HEK293 (cell line): ENCODE measurements at regions not wholly inside any gene's neighbourhood (a gene's known extent, or its start where the extent isn't known, plus 50 kb on each side); places are given as distances from the start of the nearest gene placed in this dataset.

ENCODE experiments used
- CTCF ChIA-PET: fragments of 350-600 bp; formaldehyde crosslinking; extraction: SDS; loops from one replicate; lab custom pipeline; 2021; ENCODE audit warnings: antibody characterized with exemption; lab: Yijun Ruan, JAX
- POLR2A ChIA-PET: fragments of 300-600 bp; formaldehyde crosslinking; extraction: SDS; loops from one replicate; lab custom pipeline; 2020; ENCODE audit warnings: antibody characterized with exemption, inconsistent platforms; lab: Yijun Ruan, JAX
- H3K27ac ChIP-seq: fragments of 200-500 bp; sonication (Bioruptor generic); 2 replicates; pipeline ENCODE4 v1.5.1; 2014; ENCODE audit warnings: low read depth, low read length, control low read depth, inconsistent platforms; ENCODE audit errors: extremely low read depth
- H3K36me3 ChIP-seq, 2 experiments: fragments of 200-500 bp in 1 of 2; sonication (Bioruptor generic) in 1 of 2; 1 replicate in 1 of 2; 2 replicates in 1 of 2; pipeline ENCODE4 v1.5.1; 2014 to 2017; ENCODE audit warnings: inconsistent platforms in 2 of 2, low read length in 2 of 2; ENCODE audit not compliant: control insufficient read depth in 2 of 2, insufficient read depth in 1 of 2
- H3K4me1 ChIP-seq: fragments of 200-500 bp; sonication (Bioruptor generic); 2 replicates; pipeline ENCODE4 v1.5.1; 2014; ENCODE audit warnings: mild to moderate bottlenecking, low read length, inconsistent platforms; ENCODE audit not compliant: control insufficient read depth, insufficient read depth
- H3K4me3 ChIP-seq: 2 replicates; pipeline ENCODE4 v1.5.1; 2011; ENCODE audit warnings: low read depth, mild to moderate bottlenecking, control low read depth, low read length, moderate library complexity
- H3K9me3 ChIP-seq: fragments of 200-500 bp; sonication (Bioruptor generic); 2 replicates; pipeline ENCODE4 v1.5.1; 2014; ENCODE audit warnings: low read depth, low read length, inconsistent platforms; ENCODE audit not compliant: control insufficient read depth, insufficient read depth
- AEBP2 ChIP-seq: fragments of 450-650 bp; formaldehyde crosslinking; IDR thresholded peaks from 2 replicates; pipeline ENCODE4 v1.5.1; 2016; ENCODE audit warnings: missing biosample characterization, missing genetic modification characterization, borderline replicate concordance
- GLI4 ChIP-seq: fragments of 450-650 bp; formaldehyde crosslinking; IDR thresholded peaks from 2 replicates; pipeline ENCODE4 v1.5.1; 2016; ENCODE audit warnings: missing biosample characterization, missing genetic modification characterization
- HIC1 ChIP-seq: fragments of 450-650 bp; formaldehyde crosslinking; IDR thresholded peaks from 2 replicates; pipeline ENCODE4 v1.5.1; 2016; ENCODE audit warnings: missing biosample characterization, missing genetic modification characterization
- HOXC10 ChIP-seq: sonication (generic); formaldehyde crosslinking; IDR thresholded peaks from 2 replicates; pipeline ENCODE4 v1.8.1; 2023; ENCODE audit warnings: mild to moderate bottlenecking, missing genetic modification reagents
- KLF1 ChIP-seq: fragments of 450-650 bp; formaldehyde crosslinking; IDR thresholded peaks from 2 replicates; pipeline ENCODE4 v1.5.1; 2016; ENCODE audit warnings: missing biosample characterization, missing genetic modification characterization
- OSR2 ChIP-seq: fragments of 450-650 bp; formaldehyde crosslinking; IDR thresholded peaks from 2 replicates; pipeline ENCODE4 v1.5.1; 2016; ENCODE audit warnings: missing biosample characterization, missing genetic modification characterization
- SCRT2 ChIP-seq: fragments of 450-650 bp; formaldehyde crosslinking; IDR thresholded peaks from 2 replicates; pipeline ENCODE4 v1.5.1; 2016; ENCODE audit warnings: missing biosample characterization, missing genetic modification characterization
- TRIM28 ChIP-seq: IDR thresholded peaks from 2 replicates; pipeline ENCODE4 v1.6.1; 2011; ENCODE audit warnings: low read length, control low read depth, borderline replicate concordance
- YY1 ChIP-seq: fragments of 450-650 bp; formaldehyde crosslinking; IDR thresholded peaks from 2 replicates; pipeline ENCODE4 v1.5.1; 2018; ENCODE audit warnings: missing biosample characterization, missing genetic modification characterization
- ZBTB20 ChIP-seq: fragments of 450-650 bp; formaldehyde crosslinking; IDR thresholded peaks from 2 replicates; pipeline ENCODE4 v1.5.1; 2016; ENCODE audit warnings: missing biosample characterization, missing genetic modification characterization
- ZBTB21 ChIP-seq: fragments of 450-650 bp; formaldehyde crosslinking; IDR thresholded peaks from 2 replicates; pipeline ENCODE4 v1.5.1; 2017; ENCODE audit warnings: missing biosample characterization, missing genetic modification characterization
- ZEB2 ChIP-seq: fragments of 450-650 bp; formaldehyde crosslinking; IDR thresholded peaks from 2 replicates; pipeline ENCODE4 v1.5.1; 2016; ENCODE audit warnings: missing biosample characterization, missing genetic modification characterization
- ZFP3 ChIP-seq: fragments of 450-650 bp; formaldehyde crosslinking; IDR thresholded peaks from 2 replicates; pipeline ENCODE4 v1.5.1; 2016; ENCODE audit warnings: low read depth, missing biosample characterization, missing genetic modification characterization
- ZNF132 ChIP-seq: fragments of 450-650 bp; formaldehyde crosslinking; IDR thresholded peaks from 2 replicates; pipeline ENCODE4 v1.5.1; 2017; ENCODE audit warnings: missing biosample characterization, missing genetic modification characterization, borderline replicate concordance
- ZNF211 ChIP-seq: fragments of 450-650 bp; formaldehyde crosslinking; IDR thresholded peaks from 2 replicates; pipeline ENCODE4 v1.5.1; 2016; ENCODE audit warnings: low read depth, missing biosample characterization, missing genetic modification characterization
- ZNF311 ChIP-seq: fragments of 450-650 bp; formaldehyde crosslinking; IDR thresholded peaks from 2 replicates; pipeline ENCODE4 v1.5.1; 2017; ENCODE audit warnings: missing biosample characterization, missing genetic modification characterization, borderline replicate concordance
- ZNF510 ChIP-seq: fragments of 450-650 bp; formaldehyde crosslinking; IDR thresholded peaks from 2 replicates; pipeline ENCODE4 v1.5.1; 2018; ENCODE audit warnings: mild to moderate bottlenecking, missing genetic modification characterization, missing biosample characterization; ENCODE audit not compliant: insufficient replicate concordance
- ZNF518A ChIP-seq: fragments of 450-650 bp; formaldehyde crosslinking; conservative IDR thresholded peaks from 2 replicates; pipeline ENCODE4 v1.5.1; 2016; ENCODE audit warnings: low read depth, missing biosample characterization, missing genetic modification characterization
- ZNF561 ChIP-seq: fragments of 450-650 bp; IDR thresholded peaks from 2 replicates; pipeline ENCODE4 v1.5.1; 2018; ENCODE audit warnings: missing biosample characterization, missing genetic modification characterization, borderline replicate concordance
- ZNF658 ChIP-seq: fragments of 450-650 bp; formaldehyde crosslinking; IDR thresholded peaks from 2 replicates; pipeline ENCODE4; 2016; ENCODE audit warnings: missing biosample characterization, missing genetic modification characterization
- ZNF830 ChIP-seq: fragments of 450-650 bp; IDR thresholded peaks from 2 replicates; pipeline ENCODE4 v1.5.0; 2018; ENCODE audit warnings: missing biosample characterization, missing genetic modification characterization, low read depth, mild to moderate bottlenecking, moderate library complexity
- ZXDB ChIP-seq: fragments of 450-650 bp; formaldehyde crosslinking; IDR thresholded peaks from 2 replicates; pipeline ENCODE4 v1.5.1; 2016; ENCODE audit warnings: missing biosample characterization, missing genetic modification characterization
- TF ChIP-seq, protein P1 (sequence below): fragments of 450-650 bp; formaldehyde crosslinking; IDR thresholded peaks from 2 replicates; pipeline ENCODE4 v1.5.1; 2016; ENCODE audit warnings: missing biosample characterization, missing genetic modification characterization
- TF ChIP-seq, protein P2 (sequence below): fragments of 450-650 bp; formaldehyde crosslinking; IDR thresholded peaks from 2 replicates; pipeline ENCODE4 v1.5.1; 2016; ENCODE audit warnings: missing biosample characterization, missing genetic modification characterization
- TF ChIP-seq, protein P3 (sequence below): fragments of 450-650 bp; formaldehyde crosslinking; IDR thresholded peaks from 2 replicates; pipeline ENCODE4 v1.5.1; 2016; ENCODE audit warnings: missing biosample characterization, missing genetic modification characterization

GRCh38 chr4:22910200-22910599, 217.5 kb downstream of the GBA3 start (continued):
- TF ChIP-seq KLF1 (tag by site-specific recombination) (no peak), ZNF132 (tag by site-specific recombination) (no peak), ZXDB (tag by site-specific recombination) (no peak), ZNF211 (no peak), ZNF518A (no peak), ZNF561 (tag by site-specific recombination) (no peak)
- TF ChIP-seq, protein P1, sequence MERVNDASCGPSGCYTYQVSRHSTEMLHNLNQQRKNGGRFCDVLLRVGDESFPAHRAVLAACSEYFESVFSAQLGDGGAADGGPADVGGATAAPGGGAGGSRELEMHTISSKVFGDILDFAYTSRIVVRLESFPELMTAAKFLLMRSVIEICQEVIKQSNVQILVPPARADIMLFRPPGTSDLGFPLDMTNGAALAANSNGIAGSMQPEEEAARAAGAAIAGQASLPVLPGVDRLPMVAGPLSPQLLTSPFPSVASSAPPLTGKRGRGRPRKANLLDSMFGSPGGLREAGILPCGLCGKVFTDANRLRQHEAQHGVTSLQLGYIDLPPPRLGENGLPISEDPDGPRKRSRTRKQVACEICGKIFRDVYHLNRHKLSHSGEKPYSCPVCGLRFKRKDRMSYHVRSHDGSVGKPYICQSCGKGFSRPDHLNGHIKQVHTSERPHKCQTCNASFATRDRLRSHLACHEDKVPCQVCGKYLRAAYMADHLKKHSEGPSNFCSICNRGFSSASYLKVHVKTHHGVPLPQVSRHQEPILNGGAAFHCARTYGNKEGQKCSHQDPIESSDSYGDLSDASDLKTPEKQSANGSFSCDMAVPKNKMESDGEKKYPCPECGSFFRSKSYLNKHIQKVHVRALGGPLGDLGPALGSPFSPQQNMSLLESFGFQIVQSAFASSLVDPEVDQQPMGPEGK (tag by site-specific recombination): no peak
- TF ChIP-seq, protein P2, sequence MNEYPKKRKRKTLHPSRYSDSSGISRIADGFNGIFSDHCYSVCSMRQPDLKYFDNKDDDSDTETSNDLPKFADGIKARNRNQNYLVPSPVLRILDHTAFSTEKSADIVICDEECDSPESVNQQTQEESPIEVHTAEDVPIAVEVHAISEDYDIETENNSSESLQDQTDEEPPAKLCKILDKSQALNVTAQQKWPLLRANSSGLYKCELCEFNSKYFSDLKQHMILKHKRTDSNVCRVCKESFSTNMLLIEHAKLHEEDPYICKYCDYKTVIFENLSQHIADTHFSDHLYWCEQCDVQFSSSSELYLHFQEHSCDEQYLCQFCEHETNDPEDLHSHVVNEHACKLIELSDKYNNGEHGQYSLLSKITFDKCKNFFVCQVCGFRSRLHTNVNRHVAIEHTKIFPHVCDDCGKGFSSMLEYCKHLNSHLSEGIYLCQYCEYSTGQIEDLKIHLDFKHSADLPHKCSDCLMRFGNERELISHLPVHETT (tag by site-specific recombination): no peak

DNA sequence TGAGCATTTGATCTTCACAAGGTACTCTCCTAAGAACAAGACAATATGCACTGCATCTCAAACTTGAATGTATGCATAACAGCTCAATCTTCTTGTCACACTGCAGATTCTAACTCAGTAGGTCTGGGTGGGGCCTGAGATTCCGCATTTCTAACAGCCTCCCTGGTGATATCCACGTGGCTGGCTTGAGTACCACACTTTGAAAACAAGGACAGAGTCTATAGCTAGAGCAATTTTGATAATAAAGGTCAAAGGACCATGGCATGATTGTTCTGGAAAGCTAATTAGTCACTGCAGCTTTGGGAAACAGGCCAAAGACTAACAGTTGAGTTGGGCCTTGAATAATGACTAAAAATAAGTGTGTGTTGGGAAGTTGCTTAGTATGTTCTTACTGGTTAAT, 213.3 kb downstream of the GBA3 start:
- no peaks in the 10 kb centered on the region for H3K36me3 ChIP-seq
- no peaks in the 10 kb centered on the region for H3K9me3 ChIP-seq
- ChIA-PET CTCF (interaction anchor here (1.3 kb wide), 1 partner anchor 9 kb away, joined by 3 read pairs; no protein-coding TSS in a partner anchor), POLR2A (no interaction called here)
- no peaks in the 10 kb centered on the region for H3K4me1 ChIP-seq
- H3K27ac ChIP-seq: no peak overlapping the region
- H3K4me3 ChIP-seq: no peak overlapping the region
- no peak for TF ChIP-seq ZNF510 (tag by site-specific recombination)
- no peak for TF ChIP-seq ZNF311
- no peak for TF ChIP-seq HOXC10 (CRISPR knock-in tag)
- no peak for TF ChIP-seq ZFP3 (tag by site-specific recombination)
- no peak for TF ChIP-seq AEBP2 (tag by site-specific recombination)
- no peak for TF ChIP-seq YY1 (tag by site-specific recombination)
- no peak for TF ChIP-seq OSR2 (tag by site-specific recombination)
- no peak for TF ChIP-seq ZEB2 (tag by site-specific recombination)
- no peak for TF ChIP-seq ZNF132 (tag by site-specific recombination)
- TF ChIP-seq SCRT2: no peak
- TF ChIP-seq HIC1: no peak
- no peak for TF ChIP-seq ZNF658 (tag by site-specific recombination)
- TF ChIP-seq, protein P3, sequence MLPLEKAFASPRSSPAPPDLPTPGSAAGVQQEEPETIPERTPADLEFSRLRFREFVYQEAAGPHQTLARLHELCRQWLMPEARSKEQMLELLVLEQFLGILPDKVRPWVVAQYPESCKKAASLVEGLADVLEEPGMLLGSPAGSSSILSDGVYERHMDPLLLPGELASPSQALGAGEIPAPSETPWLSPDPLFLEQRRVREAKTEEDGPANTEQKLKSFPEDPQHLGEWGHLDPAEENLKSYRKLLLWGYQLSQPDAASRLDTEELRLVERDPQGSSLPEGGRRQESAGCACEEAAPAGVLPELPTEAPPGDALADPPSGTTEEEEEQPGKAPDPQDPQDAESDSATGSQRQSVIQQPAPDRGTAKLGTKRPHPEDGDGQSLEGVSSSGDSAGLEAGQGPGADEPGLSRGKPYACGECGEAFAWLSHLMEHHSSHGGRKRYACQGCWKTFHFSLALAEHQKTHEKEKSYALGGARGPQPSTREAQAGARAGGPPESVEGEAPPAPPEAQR (tag by site-specific recombination): no peak
- no peak for TF ChIP-seq ZNF830 (tag by site-specific recombination)
- no peak for TF ChIP-seq ZBTB21 (tag by site-specific recombination)
- no peak for TF ChIP-seq TRIM28
- TF ChIP-seq GLI4 (tag by site-specific recombination): no peak
- TF ChIP-seq ZBTB20: no peak
